Endothelial cell of umbilical vein (primary cell): ENCODE measurements at regions not wholly inside any gene's neighbourhood (a gene's known extent, or its start where the extent isn't known, plus 50 kb on each side); places are given as distances from the start of the nearest gene placed in this dataset.

Experiments used
- BruUV-seq: library from RNA; stranded (reverse); fragments of 400-500 nt; replicated peaks from 2 replicates; lab custom pipeline; 2021; lab: Mats Ljungman, UMichigan
- CTCF ChIA-PET: fragments of 300-600, 350-600 bp; sonication (Branson Sonifier 250); formaldehyde crosslinking; loops from one replicate; lab custom pipeline; 2021; ENCODE audit warnings: antibody characterized with exemption, inconsistent platforms; lab: Charles Lee
- POLR2A ChIA-PET: fragments of 300-600, 350-600 bp; sonication (Branson Sonifier 250); formaldehyde crosslinking; loops from one replicate; lab custom pipeline; 2021; ENCODE audit warnings: antibody characterized with exemption, inconsistent platforms; lab: Charles Lee
- DNase-seq: peaks from one replicate; pipeline ENCODE4 v3.0.0-alpha.2; 2011; ENCODE audit warnings: low read depth, low spot score
- FAIRE-seq: peaks from 2 replicates; lab custom pipeline; 2011; peaks lifted over from hg19 to GRCh38; lab: Jason Lieb, UNC
- H2AFZ ChIP-seq: 2 replicates; pipeline ENCODE4 v1.6.0; 2012; ENCODE audit warnings: low read depth, low read length, control low read depth, inconsistent platforms
- H3K27ac ChIP-seq: 2 replicates; pipeline ENCODE4 v1.5.1; 2011; ENCODE audit warnings: low read depth, mild to moderate bottlenecking, control low read depth, low read length, moderate library complexity; ENCODE audit not compliant: insufficient read depth
- H3K27me3 ChIP-seq, 2 experiments: 2 replicates each; pipeline versions ENCODE4 v1.6.0 to v1.6.1; 2011; ENCODE audit warnings: low read length in 2 of 2, mixed read lengths in 1 of 2; ENCODE audit not compliant: control insufficient read depth in 2 of 2, insufficient read depth in 2 of 2
- H3K36me3 ChIP-seq, 2 experiments: 2 replicates in 1 of 2; 3 replicates in 1 of 2; pipeline ENCODE4 v1.5.1; 2011; ENCODE audit warnings: low read length in 2 of 2, mild to moderate bottlenecking in 1 of 2, moderate library complexity in 1 of 2; ENCODE audit not compliant: control insufficient read depth in 2 of 2, insufficient read depth in 2 of 2; ENCODE audit errors: extremely low read depth in 1 of 2
- H3K4me1 ChIP-seq: 3 replicates; pipeline ENCODE4 v1.5.1; 2011; ENCODE audit warnings: mild to moderate bottlenecking, low read length; ENCODE audit not compliant: control insufficient read depth, insufficient read depth; ENCODE audit errors: extremely low read depth
- H3K4me2 ChIP-seq: 2 replicates; pipeline ENCODE4 v1.6.1; 2011; ENCODE audit warnings: low read length, control low read depth, mixed read lengths; ENCODE audit not compliant: insufficient read depth
- H3K4me3 ChIP-seq, 3 experiments: fragments of 200-600 bp in 1 of 3; sonication (generic), shearing (Covaris generic) in 1 of 3; replicated peaks in 1 of 3; 2 replicates each; pipeline ENCODE4 v1.5.1; 2011 to 2016; ENCODE audit warnings: control low read depth in 3 of 3, low read length in 3 of 3, mild to moderate bottlenecking in 2 of 3, inconsistent platforms in 1 of 3, low read depth in 1 of 3, moderate library complexity in 1 of 3; ENCODE audit not compliant: insufficient read depth in 1 of 3
- H3K79me2 ChIP-seq: 2 replicates; pipeline ENCODE4 v1.6.0; 2012; ENCODE audit warnings: low read length, inconsistent platforms; ENCODE audit not compliant: control insufficient read depth, insufficient read depth
- H3K9ac ChIP-seq: replicated peaks from 2 replicates; pipeline ENCODE3; 2011; ENCODE audit warnings: low read length, control low read depth; ENCODE audit not compliant: insufficient read depth; ENCODE audit errors: extremely low read depth
- H3K9me1 ChIP-seq: replicated peaks from 3 replicates; pipeline ENCODE4 v1.6.0; 2011; ENCODE audit warnings: mild to moderate bottlenecking, low read length; ENCODE audit not compliant: control insufficient read depth, insufficient read depth; ENCODE audit errors: extremely low read depth
- H3K9me3 ChIP-seq: replicated peaks from 2 replicates; pipeline ENCODE4 v1.5.1; 2012; ENCODE audit warnings: low read length, inconsistent platforms; ENCODE audit not compliant: control insufficient read depth, insufficient read depth
- H4K20me1 ChIP-seq: replicated peaks from 2 replicates; pipeline ENCODE3; 2011; ENCODE audit warnings: mild to moderate bottlenecking, low read length; ENCODE audit not compliant: control insufficient read depth, insufficient read depth; ENCODE audit errors: extremely low read depth
- CTCF ChIP-seq, 2 donors: IDR thresholded peaks; 1 replicate in 1 of 2; 2 replicates in 1 of 2; pipeline ENCODE4 v1.5.1; 2011; ENCODE audit warnings: low read length in 2 of 2, mild to moderate bottlenecking in 2 of 2, moderate library complexity in 2 of 2, control low read depth in 1 of 2, inconsistent platforms in 1 of 2, low read depth in 1 of 2; ENCODE audit not compliant: insufficient read depth in 1 of 2; ENCODE audit errors: extremely low read depth in 1 of 2
- EZH2 ChIP-seq: IDR thresholded peaks from 2 replicates; pipeline ENCODE4 v1.6.1; 2012; ENCODE audit warnings: borderline replicate concordance, low read depth, mild to moderate bottlenecking, moderate library complexity, low read length, inconsistent platforms; ENCODE audit not compliant: severe bottlenecking
- FOS ChIP-seq: IDR thresholded peaks from 2 replicates; pipeline ENCODE4 v1.6.1; 2011; ENCODE audit warnings: mild to moderate bottlenecking, low read length, moderate library complexity, borderline replicate concordance; ENCODE audit not compliant: insufficient read depth
- GATA2 ChIP-seq: IDR thresholded peaks from 2 replicates; pipeline ENCODE4 v1.7.0; 2011; ENCODE audit warnings: low read depth, mild to moderate bottlenecking, moderate library complexity, mixed read lengths, low read length; ENCODE audit not compliant: insufficient read length, insufficient read depth
- JUN ChIP-seq: IDR thresholded peaks from 2 replicates; pipeline ENCODE4 v1.6.1; 2011; ENCODE audit warnings: borderline replicate concordance, low read depth; ENCODE audit not compliant: insufficient read length, insufficient read depth
- MAX ChIP-seq: IDR thresholded peaks from 2 replicates; pipeline ENCODE4 v1.6.1; 2011; ENCODE audit not compliant: insufficient read depth, insufficient read length
- MYC ChIP-seq: IDR thresholded peaks from one replicate; pipeline ENCODE4 v1.6.1; 2011; ENCODE audit warnings: mild to moderate bottlenecking, low read depth, low read length
- POLR2A ChIP-seq: IDR thresholded peaks from 2 replicates; pipeline ENCODE4 v1.6.1; 2012; ENCODE audit warnings: low read depth, mild to moderate bottlenecking, control low read depth, low read length
- POLR2AphosphoS5 ChIP-seq: IDR thresholded peaks from 2 replicates; pipeline ENCODE4 v1.6.1; 2012; ENCODE audit warnings: low read depth, mild to moderate bottlenecking, control low read depth, low read length, moderate library complexity; ENCODE audit not compliant: insufficient read depth
- dilution Hi-C: fragments of 300-500 bp; cut with MboI; formaldehyde crosslinking; loops from one replicate; pipeline ENCODE4 v1.15.0; 2019; ENCODE audit warnings: low sequenced_read_pairs; ENCODE audit not compliant: extremely low pct_ligation_motif_present
- intact Hi-C: fragments of 100-400 bp; cut with micrococcal nuclease; formaldehyde crosslinking; loops from one replicate; pipeline ENCODE4 v1.10.0; 2022

- no peaks in the 10 kb centered on the region for H4K20me1 ChIP-seq
- CTCF ChIA-PET: no interaction called here
- BruUV-seq: no TSS peak
- intact Hi-C loops (no loop called here), dilution Hi-C loops (no loop called here)
- POLR2A ChIA-PET: no interaction called here
- TF ChIP-seq POLR2A (no peak), MYC (no peak), MAX (no peak), FOS (no peak), POLR2AphosphoS5 (no peak), CTCF (IDR thresholded peaks at IDR 0.05; ENCODE audit: extremely low read depth in 1 of 2, insufficient read depth in 1 of 2, low read depth in 1 of 2, low read length in 2 of 2) (no peak), JUN (no peak), EZH2 (no peak), GATA2 (no peak)
- no peak overlapping the region for H3K9ac ChIP-seq
- no peaks in the 10 kb centered on the region for H3K9me1 ChIP-seq
- peaks cover 6% of the 10 kb centered on the region for H3K9me3 ChIP-seq
- no peak overlapping the region for H3K27ac ChIP-seq
- H3K36me3 ChIP-seq: no peaks in the 10 kb centered on the region
- no peaks in the 10 kb centered on the region for H3K27me3 ChIP-seq
- no peak overlapping the region for H3K4me2 ChIP-seq
- no peaks in the 10 kb centered on the region for H3K79me2 ChIP-seq
- DNase-seq (no peak), FAIRE-seq (no peak)
- no peak overlapping the region for H3K4me3 ChIP-seq
- no peaks in the 10 kb centered on the region for H3K4me1 ChIP-seq
- no peak overlapping the region for H2AFZ ChIP-seq
Measured at GRCh38 chr11:115060840-115061239, 382.5 kb downstream of the NXPE2 start.
